Gastroesophageal sphincter (tissue), 3 donors: ENCODE measurements at regions not wholly inside any gene's neighbourhood (a gene's known extent, or its start where the extent isn't known, plus 50 kb on each side); places are given as distances from the start of the nearest gene placed in this dataset.

ENCODE experiments used
- EP300 ChIP-seq: sonication (generic); formaldehyde crosslinking; IDR thresholded peaks from one replicate; pipeline ENCODE4 v1.6.1; 2017; ENCODE audit warnings: antibody characterized with exemption, mild to moderate bottlenecking
- POLR2AphosphoS5 ChIP-seq: sonication (generic); formaldehyde crosslinking; IDR thresholded peaks from one replicate; pipeline ENCODE4 v1.6.1; 2017; ENCODE audit warnings: antibody characterized with exemption
- TF ChIP-seq, protein P1 (sequence below), 4 experiments: fragments of 200-600 bp in 2 of 4; fragments of 450-650 bp in 2 of 4; sonication (generic) in 1 of 4; IDR thresholded peaks; one replicate each; pipeline ENCODE4 v1.5.1; 2017 to 2019; ENCODE audit warnings: antibody characterized with exemption in 4 of 4, mild to moderate bottlenecking in 2 of 4, moderate library complexity in 2 of 4

GRCh38 chr5:91288118-91288916, 94.8 kb downstream of the ARRDC3 start:
- TF ChIP-seq POLR2AphosphoS5, result peak; percentile 17
- TF ChIP-seq, protein P1, sequence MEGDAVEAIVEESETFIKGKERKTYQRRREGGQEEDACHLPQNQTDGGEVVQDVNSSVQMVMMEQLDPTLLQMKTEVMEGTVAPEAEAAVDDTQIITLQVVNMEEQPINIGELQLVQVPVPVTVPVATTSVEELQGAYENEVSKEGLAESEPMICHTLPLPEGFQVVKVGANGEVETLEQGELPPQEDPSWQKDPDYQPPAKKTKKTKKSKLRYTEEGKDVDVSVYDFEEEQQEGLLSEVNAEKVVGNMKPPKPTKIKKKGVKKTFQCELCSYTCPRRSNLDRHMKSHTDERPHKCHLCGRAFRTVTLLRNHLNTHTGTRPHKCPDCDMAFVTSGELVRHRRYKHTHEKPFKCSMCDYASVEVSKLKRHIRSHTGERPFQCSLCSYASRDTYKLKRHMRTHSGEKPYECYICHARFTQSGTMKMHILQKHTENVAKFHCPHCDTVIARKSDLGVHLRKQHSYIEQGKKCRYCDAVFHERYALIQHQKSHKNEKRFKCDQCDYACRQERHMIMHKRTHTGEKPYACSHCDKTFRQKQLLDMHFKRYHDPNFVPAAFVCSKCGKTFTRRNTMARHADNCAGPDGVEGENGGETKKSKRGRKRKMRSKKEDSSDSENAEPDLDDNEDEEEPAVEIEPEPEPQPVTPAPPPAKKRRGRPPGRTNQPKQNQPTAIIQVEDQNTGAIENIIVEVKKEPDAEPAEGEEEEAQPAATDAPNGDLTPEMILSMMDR (IDR thresholded peaks at IDR 0.05), result no peak
- TF ChIP-seq EP300, result no peak
